ENCODE measurements at regions not wholly inside any gene's neighbourhood (a gene's known extent, or its start where the extent isn't known, plus 50 kb on each side); places are given as distances from the start of the nearest gene placed in this dataset.

GRCh38 chr12:115609347-115609746 is 668.1 kb downstream of the MED13L start (continued):
- TF ChIP-seq ARID4B (CRISPR knock-in tag; IDR thresholded peaks at IDR 0.05): no peak
- no peak for TF ChIP-seq HDAC3 (IDR thresholded peaks at IDR 0.05; ENCODE audit: borderline replicate concordance, partially characterized antibody)
- TF ChIP-seq ZBTB1 (CRISPR knock-in tag; IDR thresholded peaks at IDR 0.05; ENCODE audit: borderline replicate concordance, low read depth): no peak
- no peak for TF ChIP-seq ZNF551 (CRISPR knock-in tag; IDR thresholded peaks at IDR 0.05)
- no peak for TF ChIP-seq ZNF41 (CRISPR knock-in tag; conservative IDR thresholded peaks at IDR 0.05)
- TF ChIP-seq, protein P1, sequence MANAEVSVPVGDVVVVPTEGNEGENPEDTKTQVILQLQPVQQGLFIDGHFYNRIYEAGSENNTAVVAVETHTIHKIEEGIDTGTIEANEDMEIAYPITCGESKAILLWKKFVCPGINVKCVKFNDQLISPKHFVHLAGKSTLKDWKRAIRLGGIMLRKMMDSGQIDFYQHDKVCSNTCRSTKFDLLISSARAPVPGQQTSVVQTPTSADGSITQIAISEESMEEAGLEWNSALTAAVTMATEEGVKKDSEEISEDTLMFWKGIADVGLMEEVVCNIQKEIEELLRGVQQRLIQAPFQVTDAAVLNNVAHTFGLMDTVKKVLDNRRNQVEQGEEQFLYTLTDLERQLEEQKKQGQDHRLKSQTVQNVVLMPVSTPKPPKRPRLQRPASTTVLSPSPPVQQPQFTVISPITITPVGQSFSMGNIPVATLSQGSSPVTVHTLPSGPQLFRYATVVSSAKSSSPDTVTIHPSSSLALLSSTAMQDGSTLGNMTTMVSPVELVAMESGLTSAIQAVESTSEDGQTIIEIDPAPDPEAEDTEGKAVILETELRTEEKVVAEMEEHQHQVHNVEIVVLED (CRISPR knock-in tag; IDR thresholded peaks at IDR 0.05): no peak
- TF ChIP-seq ARID1B (IDR thresholded peaks at IDR 0.05): no peak
- TF ChIP-seq NR2F6 (CRISPR knock-in tag; IDR thresholded peaks at IDR 0.05): no peak
- TF ChIP-seq ZNF124 (CRISPR knock-in tag; IDR thresholded peaks at IDR 0.05): no peak

Measured in K562 (cell line).